ENCODE measurements at regions not wholly inside any gene's neighbourhood (a gene's known extent, or its start where the extent isn't known, plus 50 kb on each side); places are given as distances from the start of the nearest gene placed in this dataset.

DNA sequence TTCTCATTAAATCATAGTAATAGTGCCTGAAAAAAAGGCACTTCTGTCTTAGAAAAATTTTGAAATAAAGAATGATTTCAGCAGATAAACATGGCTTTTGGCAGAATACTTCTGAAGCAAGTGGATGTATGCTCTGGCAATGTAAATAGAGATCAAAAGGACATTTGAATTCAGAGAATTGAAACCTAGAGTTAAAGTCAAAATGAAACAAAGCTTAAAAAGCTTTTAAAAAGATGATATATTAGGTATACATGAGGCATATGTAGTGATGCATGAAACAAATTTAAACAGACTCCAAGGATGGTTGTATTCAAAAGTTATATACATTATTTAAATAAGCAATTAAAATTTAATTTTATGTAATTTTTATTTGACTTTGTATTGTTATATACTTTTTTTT lies 1344.5 kb upstream of the TMEFF2 start:
- TF ChIP-seq, protein P1, sequence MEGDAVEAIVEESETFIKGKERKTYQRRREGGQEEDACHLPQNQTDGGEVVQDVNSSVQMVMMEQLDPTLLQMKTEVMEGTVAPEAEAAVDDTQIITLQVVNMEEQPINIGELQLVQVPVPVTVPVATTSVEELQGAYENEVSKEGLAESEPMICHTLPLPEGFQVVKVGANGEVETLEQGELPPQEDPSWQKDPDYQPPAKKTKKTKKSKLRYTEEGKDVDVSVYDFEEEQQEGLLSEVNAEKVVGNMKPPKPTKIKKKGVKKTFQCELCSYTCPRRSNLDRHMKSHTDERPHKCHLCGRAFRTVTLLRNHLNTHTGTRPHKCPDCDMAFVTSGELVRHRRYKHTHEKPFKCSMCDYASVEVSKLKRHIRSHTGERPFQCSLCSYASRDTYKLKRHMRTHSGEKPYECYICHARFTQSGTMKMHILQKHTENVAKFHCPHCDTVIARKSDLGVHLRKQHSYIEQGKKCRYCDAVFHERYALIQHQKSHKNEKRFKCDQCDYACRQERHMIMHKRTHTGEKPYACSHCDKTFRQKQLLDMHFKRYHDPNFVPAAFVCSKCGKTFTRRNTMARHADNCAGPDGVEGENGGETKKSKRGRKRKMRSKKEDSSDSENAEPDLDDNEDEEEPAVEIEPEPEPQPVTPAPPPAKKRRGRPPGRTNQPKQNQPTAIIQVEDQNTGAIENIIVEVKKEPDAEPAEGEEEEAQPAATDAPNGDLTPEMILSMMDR (IDR thresholded peaks at IDR 0.05): no peak
- no peak for TF ChIP-seq POLR2A (IDR thresholded peaks at IDR 0.05)
